Endothelial cell of umbilical vein (primary cell): ENCODE measurements at regions not wholly inside any gene's neighbourhood (a gene's known extent, or its start where the extent isn't known, plus 50 kb on each side); places are given as distances from the start of the nearest gene placed in this dataset.

ENCODE experiments used
- BruUV-seq: library from RNA; stranded (reverse); fragments of 400-500 nt; replicated peaks from 2 replicates; lab custom pipeline; 2021; lab: Mats Ljungman, UMichigan
- CTCF ChIA-PET: fragments of 300-600, 350-600 bp; sonication (Branson Sonifier 250); formaldehyde crosslinking; loops from one replicate; lab custom pipeline; 2021; ENCODE audit warnings: antibody characterized with exemption, inconsistent platforms; lab: Charles Lee
- POLR2A ChIA-PET: fragments of 300-600, 350-600 bp; sonication (Branson Sonifier 250); formaldehyde crosslinking; loops from one replicate; lab custom pipeline; 2021; ENCODE audit warnings: antibody characterized with exemption, inconsistent platforms; lab: Charles Lee
- DNase-seq: peaks from one replicate; pipeline ENCODE4 v3.0.0-alpha.2; 2011; ENCODE audit warnings: low read depth, low spot score
- FAIRE-seq: peaks from 2 replicates; lab custom pipeline; 2011; peaks lifted over from hg19 to GRCh38; lab: Jason Lieb, UNC
- H2AFZ ChIP-seq: 2 replicates; pipeline ENCODE4 v1.6.0; 2012; ENCODE audit warnings: low read depth, low read length, control low read depth, inconsistent platforms
- H3K27ac ChIP-seq: 2 replicates; pipeline ENCODE4 v1.5.1; 2011; ENCODE audit warnings: low read depth, mild to moderate bottlenecking, control low read depth, low read length, moderate library complexity; ENCODE audit not compliant: insufficient read depth
- H3K27me3 ChIP-seq, 2 experiments: 2 replicates each; pipeline versions ENCODE4 v1.6.0 to v1.6.1; 2011; ENCODE audit warnings: low read length in 2 of 2, mixed read lengths in 1 of 2; ENCODE audit not compliant: control insufficient read depth in 2 of 2, insufficient read depth in 2 of 2
- H3K36me3 ChIP-seq, 2 experiments: 2 replicates in 1 of 2; 3 replicates in 1 of 2; pipeline ENCODE4 v1.5.1; 2011; ENCODE audit warnings: low read length in 2 of 2, mild to moderate bottlenecking in 1 of 2, moderate library complexity in 1 of 2; ENCODE audit not compliant: control insufficient read depth in 2 of 2, insufficient read depth in 2 of 2; ENCODE audit errors: extremely low read depth in 1 of 2
- H3K4me1 ChIP-seq: 3 replicates; pipeline ENCODE4 v1.5.1; 2011; ENCODE audit warnings: mild to moderate bottlenecking, low read length; ENCODE audit not compliant: control insufficient read depth, insufficient read depth; ENCODE audit errors: extremely low read depth
- H3K4me2 ChIP-seq: 2 replicates; pipeline ENCODE4 v1.6.1; 2011; ENCODE audit warnings: low read length, control low read depth, mixed read lengths; ENCODE audit not compliant: insufficient read depth
- H3K4me3 ChIP-seq, 3 experiments: fragments of 200-600 bp in 1 of 3; sonication (generic), shearing (Covaris generic) in 1 of 3; replicated peaks in 1 of 3; 2 replicates each; pipeline ENCODE4 v1.5.1; 2011 to 2016; ENCODE audit warnings: control low read depth in 3 of 3, low read length in 3 of 3, mild to moderate bottlenecking in 2 of 3, inconsistent platforms in 1 of 3, low read depth in 1 of 3, moderate library complexity in 1 of 3; ENCODE audit not compliant: insufficient read depth in 1 of 3
- H3K79me2 ChIP-seq: 2 replicates; pipeline ENCODE4 v1.6.0; 2012; ENCODE audit warnings: low read length, inconsistent platforms; ENCODE audit not compliant: control insufficient read depth, insufficient read depth
- H3K9ac ChIP-seq: replicated peaks from 2 replicates; pipeline ENCODE3; 2011; ENCODE audit warnings: low read length, control low read depth; ENCODE audit not compliant: insufficient read depth; ENCODE audit errors: extremely low read depth
- H3K9me1 ChIP-seq: replicated peaks from 3 replicates; pipeline ENCODE4 v1.6.0; 2011; ENCODE audit warnings: mild to moderate bottlenecking, low read length; ENCODE audit not compliant: control insufficient read depth, insufficient read depth; ENCODE audit errors: extremely low read depth
- H3K9me3 ChIP-seq: replicated peaks from 2 replicates; pipeline ENCODE4 v1.5.1; 2012; ENCODE audit warnings: low read length, inconsistent platforms; ENCODE audit not compliant: control insufficient read depth, insufficient read depth
- H4K20me1 ChIP-seq: replicated peaks from 2 replicates; pipeline ENCODE3; 2011; ENCODE audit warnings: mild to moderate bottlenecking, low read length; ENCODE audit not compliant: control insufficient read depth, insufficient read depth; ENCODE audit errors: extremely low read depth
- CTCF ChIP-seq, 2 donors: IDR thresholded peaks; 1 replicate in 1 of 2; 2 replicates in 1 of 2; pipeline ENCODE4 v1.5.1; 2011; ENCODE audit warnings: low read length in 2 of 2, mild to moderate bottlenecking in 2 of 2, moderate library complexity in 2 of 2, control low read depth in 1 of 2, inconsistent platforms in 1 of 2, low read depth in 1 of 2; ENCODE audit not compliant: insufficient read depth in 1 of 2; ENCODE audit errors: extremely low read depth in 1 of 2
- EZH2 ChIP-seq: IDR thresholded peaks from 2 replicates; pipeline ENCODE4 v1.6.1; 2012; ENCODE audit warnings: borderline replicate concordance, low read depth, mild to moderate bottlenecking, moderate library complexity, low read length, inconsistent platforms; ENCODE audit not compliant: severe bottlenecking
- FOS ChIP-seq: IDR thresholded peaks from 2 replicates; pipeline ENCODE4 v1.6.1; 2011; ENCODE audit warnings: mild to moderate bottlenecking, low read length, moderate library complexity, borderline replicate concordance; ENCODE audit not compliant: insufficient read depth
- GATA2 ChIP-seq: IDR thresholded peaks from 2 replicates; pipeline ENCODE4 v1.7.0; 2011; ENCODE audit warnings: low read depth, mild to moderate bottlenecking, moderate library complexity, mixed read lengths, low read length; ENCODE audit not compliant: insufficient read length, insufficient read depth
- JUN ChIP-seq: IDR thresholded peaks from 2 replicates; pipeline ENCODE4 v1.6.1; 2011; ENCODE audit warnings: borderline replicate concordance, low read depth; ENCODE audit not compliant: insufficient read length, insufficient read depth
- MAX ChIP-seq: IDR thresholded peaks from 2 replicates; pipeline ENCODE4 v1.6.1; 2011; ENCODE audit not compliant: insufficient read depth, insufficient read length
- MYC ChIP-seq: IDR thresholded peaks from one replicate; pipeline ENCODE4 v1.6.1; 2011; ENCODE audit warnings: mild to moderate bottlenecking, low read depth, low read length
- POLR2A ChIP-seq: IDR thresholded peaks from 2 replicates; pipeline ENCODE4 v1.6.1; 2012; ENCODE audit warnings: low read depth, mild to moderate bottlenecking, control low read depth, low read length
- POLR2AphosphoS5 ChIP-seq: IDR thresholded peaks from 2 replicates; pipeline ENCODE4 v1.6.1; 2012; ENCODE audit warnings: low read depth, mild to moderate bottlenecking, control low read depth, low read length, moderate library complexity; ENCODE audit not compliant: insufficient read depth
- dilution Hi-C: fragments of 300-500 bp; cut with MboI; formaldehyde crosslinking; loops from one replicate; pipeline ENCODE4 v1.15.0; 2019; ENCODE audit warnings: low sequenced_read_pairs; ENCODE audit not compliant: extremely low pct_ligation_motif_present
- intact Hi-C: fragments of 100-400 bp; cut with micrococcal nuclease; formaldehyde crosslinking; loops from one replicate; pipeline ENCODE4 v1.10.0; 2022

GRCh38 chr4:163932504-163932903 is 438.0 kb downstream of the TMA16 start:
- no peak overlapping the region for H3K4me2 ChIP-seq
- H3K9ac ChIP-seq, result no peak overlapping the region
- H2AFZ ChIP-seq, result no peak overlapping the region
- no peaks in the 10 kb centered on the region for H3K9me1 ChIP-seq
- no peaks in the 10 kb centered on the region for H3K36me3 ChIP-seq
- H3K27ac ChIP-seq, result no peak overlapping the region
- FAIRE-seq, result no peak
- no TSS peak for BruUV-seq
- intact Hi-C loops, result no loop called here
- no peaks in the 10 kb centered on the region for H3K9me3 ChIP-seq
- H3K4me3 ChIP-seq, result no peak overlapping the region
- CTCF ChIA-PET, result no interaction called here
- H4K20me1 ChIP-seq, result no peaks in the 10 kb centered on the region
- POLR2A ChIA-PET, result no interaction called here
- no peaks in the 10 kb centered on the region for H3K79me2 ChIP-seq
- TF ChIP-seq EZH2 (no peak), FOS (no peak), POLR2AphosphoS5 (no peak), JUN (no peak), GATA2 (no peak), MYC (no peak), CTCF (IDR thresholded peaks at IDR 0.05; ENCODE audit: extremely low read depth in 1 of 2, insufficient read depth in 1 of 2, low read depth in 1 of 2, low read length in 2 of 2) (no peak), POLR2A (no peak), MAX (no peak)
- dilution Hi-C loops, result no loop called here
- DNase-seq, result no peak
- H3K27me3 ChIP-seq, result no peaks in the 10 kb centered on the region
- no peaks in the 10 kb centered on the region for H3K4me1 ChIP-seq
